K562 (cell line): ENCODE measurements at regions not wholly inside any gene's neighbourhood (a gene's known extent, or its start where the extent isn't known, plus 50 kb on each side); places are given as distances from the start of the nearest gene placed in this dataset.

Source experiments
- TF ChIP-seq, protein P1 (sequence below): fragments of 150-350 bp; IDR thresholded peaks from 2 replicates; pipeline ENCODE4 v1.6.1; 2014; ENCODE audit warnings: low read depth, mild to moderate bottlenecking, low read length, borderline replicate concordance
- TF ChIP-seq, protein P2 (sequence below): fragments of 250-450 bp; sonication (Bioruptor Pico); IDR thresholded peaks from 2 replicates; pipeline ENCODE4 v1.4.0; 2020
- TF ChIP-seq, protein P3 (sequence below): sonication (generic); formaldehyde crosslinking; IDR thresholded peaks from 2 replicates; pipeline ENCODE4 v1.8.0; 2022; ENCODE audit warnings: missing genetic modification reagents, mild to moderate bottlenecking, moderate library complexity, borderline replicate concordance

DNA sequence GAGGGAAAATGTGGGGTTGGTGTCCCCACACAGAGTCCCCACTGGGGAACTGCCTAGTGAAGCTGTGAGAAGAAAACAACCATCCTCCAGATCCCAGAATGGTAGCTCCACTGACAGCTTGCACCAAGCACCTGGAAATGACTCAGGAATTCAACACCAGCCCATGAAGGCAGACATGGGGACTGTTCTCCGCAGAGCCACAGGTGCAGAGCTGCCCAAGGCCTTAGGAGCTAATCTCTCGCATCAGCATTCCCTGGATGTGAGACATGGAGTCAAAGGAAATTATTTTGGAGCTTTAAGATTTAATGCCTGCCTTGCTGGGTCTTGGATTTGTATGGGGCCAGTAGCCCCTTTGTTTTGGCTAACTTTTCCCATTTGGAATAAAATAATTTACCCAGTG, 367.9 kb downstream of the FAM133A start (continued):
- TF ChIP-seq, protein P1, sequence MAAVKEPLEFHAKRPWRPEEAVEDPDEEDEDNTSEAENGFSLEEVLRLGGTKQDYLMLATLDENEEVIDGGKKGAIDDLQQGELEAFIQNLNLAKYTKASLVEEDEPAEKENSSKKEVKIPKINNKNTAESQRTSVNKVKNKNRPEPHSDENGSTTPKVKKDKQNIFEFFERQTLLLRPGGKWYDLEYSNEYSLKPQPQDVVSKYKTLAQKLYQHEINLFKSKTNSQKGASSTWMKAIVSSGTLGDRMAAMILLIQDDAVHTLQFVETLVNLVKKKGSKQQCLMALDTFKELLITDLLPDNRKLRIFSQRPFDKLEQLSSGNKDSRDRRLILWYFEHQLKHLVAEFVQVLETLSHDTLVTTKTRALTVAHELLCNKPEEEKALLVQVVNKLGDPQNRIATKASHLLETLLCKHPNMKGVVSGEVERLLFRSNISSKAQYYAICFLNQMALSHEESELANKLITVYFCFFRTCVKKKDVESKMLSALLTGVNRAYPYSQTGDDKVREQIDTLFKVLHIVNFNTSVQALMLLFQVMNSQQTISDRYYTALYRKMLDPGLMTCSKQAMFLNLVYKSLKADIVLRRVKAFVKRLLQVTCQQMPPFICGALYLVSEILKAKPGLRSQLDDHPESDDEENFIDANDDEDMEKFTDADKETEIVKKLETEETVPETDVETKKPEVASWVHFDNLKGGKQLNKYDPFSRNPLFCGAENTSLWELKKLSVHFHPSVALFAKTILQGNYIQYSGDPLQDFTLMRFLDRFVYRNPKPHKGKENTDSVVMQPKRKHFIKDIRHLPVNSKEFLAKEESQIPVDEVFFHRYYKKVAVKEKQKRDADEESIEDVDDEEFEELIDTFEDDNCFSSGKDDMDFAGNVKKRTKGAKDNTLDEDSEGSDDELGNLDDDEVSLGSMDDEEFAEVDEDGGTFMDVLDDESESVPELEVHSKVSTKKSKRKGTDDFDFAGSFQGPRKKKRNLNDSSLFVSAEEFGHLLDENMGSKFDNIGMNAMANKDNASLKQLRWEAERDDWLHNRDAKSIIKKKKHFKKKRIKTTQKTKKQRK, result no peak
- TF ChIP-seq, protein P2, sequence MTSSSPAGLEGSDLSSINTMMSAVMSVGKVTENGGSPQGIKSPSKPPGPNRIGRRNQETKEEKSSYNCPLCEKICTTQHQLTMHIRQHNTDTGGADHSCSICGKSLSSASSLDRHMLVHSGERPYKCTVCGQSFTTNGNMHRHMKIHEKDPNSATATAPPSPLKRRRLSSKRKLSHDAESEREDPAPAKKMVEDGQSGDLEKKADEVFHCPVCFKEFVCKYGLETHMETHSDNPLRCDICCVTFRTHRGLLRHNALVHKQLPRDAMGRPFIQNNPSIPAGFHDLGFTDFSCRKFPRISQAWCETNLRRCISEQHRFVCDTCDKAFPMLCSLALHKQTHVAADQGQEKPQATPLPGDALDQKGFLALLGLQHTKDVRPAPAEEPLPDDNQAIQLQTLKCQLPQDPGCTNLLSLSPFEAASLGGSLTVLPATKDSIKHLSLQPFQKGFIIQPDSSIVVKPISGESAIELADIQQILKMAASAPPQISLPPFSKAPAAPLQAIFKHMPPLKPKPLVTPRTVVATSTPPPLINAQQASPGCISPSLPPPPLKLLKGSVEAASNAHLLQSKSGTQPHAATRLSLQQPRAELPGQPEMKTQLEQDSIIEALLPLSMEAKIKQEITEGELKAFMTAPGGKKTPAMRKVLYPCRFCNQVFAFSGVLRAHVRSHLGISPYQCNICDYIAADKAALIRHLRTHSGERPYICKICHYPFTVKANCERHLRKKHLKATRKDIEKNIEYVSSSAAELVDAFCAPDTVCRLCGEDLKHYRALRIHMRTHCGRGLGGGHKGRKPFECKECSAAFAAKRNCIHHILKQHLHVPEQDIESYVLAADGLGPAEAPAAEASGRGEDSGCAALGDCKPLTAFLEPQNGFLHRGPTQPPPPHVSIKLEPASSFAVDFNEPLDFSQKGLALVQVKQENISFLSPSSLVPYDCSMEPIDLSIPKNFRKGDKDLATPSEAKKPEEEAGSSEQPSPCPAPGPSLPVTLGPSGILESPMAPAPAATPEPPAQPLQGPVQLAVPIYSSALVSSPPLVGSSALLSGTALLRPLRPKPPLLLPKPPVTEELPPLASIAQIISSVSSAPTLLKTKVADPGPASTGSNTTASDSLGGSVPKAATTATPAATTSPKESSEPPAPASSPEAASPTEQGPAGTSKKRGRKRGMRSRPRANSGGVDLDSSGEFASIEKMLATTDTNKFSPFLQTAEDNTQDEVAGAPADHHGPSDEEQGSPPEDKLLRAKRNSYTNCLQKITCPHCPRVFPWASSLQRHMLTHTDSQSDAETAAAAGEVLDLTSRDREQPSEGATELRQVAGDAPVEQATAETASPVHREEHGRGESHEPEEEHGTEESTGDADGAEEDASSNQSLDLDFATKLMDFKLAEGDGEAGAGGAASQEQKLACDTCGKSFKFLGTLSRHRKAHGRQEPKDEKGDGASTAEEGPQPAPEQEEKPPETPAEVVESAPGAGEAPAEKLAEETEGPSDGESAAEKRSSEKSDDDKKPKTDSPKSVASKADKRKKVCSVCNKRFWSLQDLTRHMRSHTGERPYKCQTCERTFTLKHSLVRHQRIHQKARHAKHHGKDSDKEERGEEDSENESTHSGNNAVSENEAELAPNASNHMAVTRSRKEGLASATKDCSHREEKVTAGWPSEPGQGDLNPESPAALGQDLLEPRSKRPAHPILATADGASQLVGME (CRISPR knock-in tag), result no peak
- TF ChIP-seq, protein P3, sequence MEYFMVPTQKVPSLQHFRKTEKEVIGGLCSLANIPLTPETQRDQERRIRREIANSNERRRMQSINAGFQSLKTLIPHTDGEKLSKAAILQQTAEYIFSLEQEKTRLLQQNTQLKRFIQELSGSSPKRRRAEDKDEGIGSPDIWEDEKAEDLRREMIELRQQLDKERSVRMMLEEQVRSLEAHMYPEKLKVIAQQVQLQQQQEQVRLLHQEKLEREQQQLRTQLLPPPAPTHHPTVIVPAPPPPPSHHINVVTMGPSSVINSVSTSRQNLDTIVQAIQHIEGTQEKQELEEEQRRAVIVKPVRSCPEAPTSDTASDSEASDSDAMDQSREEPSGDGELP, result no peak
